KOPT-K1 (cell line): ENCODE measurements at regions not wholly inside any gene's neighbourhood (a gene's known extent, or its start where the extent isn't known, plus 50 kb on each side); places are given as distances from the start of the nearest gene placed in this dataset.
"Not testable (repeated sequence)": the region's sequence is repeated elsewhere in the genome, so short reads cannot be mapped to it uniquely, and the experiment has no call there.

Experiments
- H3K27ac ChIP-seq: fragments of 200-600 bp; sonication (generic); 2 replicates; pipeline ENCODE4 v1.5.1; 2016; ENCODE audit warnings: antibody characterized with exemption, mild to moderate bottlenecking, low read depth, low read length; ENCODE audit not compliant: poor library complexity, severe bottlenecking
- H3K36me3 ChIP-seq: fragments of 200-600 bp; sonication (generic); 2 replicates; pipeline ENCODE4 v1.5.1; 2017; ENCODE audit warnings: antibody characterized with exemption, mild to moderate bottlenecking, low read length, moderate library complexity; ENCODE audit not compliant: insufficient read depth
- H3K9me3 ChIP-seq: fragments of 200-600 bp; sonication (generic); 2 replicates; pipeline ENCODE4 v1.5.1; 2017; ENCODE audit warnings: antibody characterized with exemption, low read length, mild to moderate bottlenecking; ENCODE audit not compliant: insufficient read depth, poor library complexity, severe bottlenecking

GRCh38 chr6:97465877-97466561, 183.0 kb upstream of the MMS22L start:
- H3K36me3 ChIP-seq, result no peaks in the 10 kb centered on the region
- H3K27ac ChIP-seq, result no peak overlapping the region
- no peaks in the 10 kb centered on the region for H3K9me3 ChIP-seq

DNA sequence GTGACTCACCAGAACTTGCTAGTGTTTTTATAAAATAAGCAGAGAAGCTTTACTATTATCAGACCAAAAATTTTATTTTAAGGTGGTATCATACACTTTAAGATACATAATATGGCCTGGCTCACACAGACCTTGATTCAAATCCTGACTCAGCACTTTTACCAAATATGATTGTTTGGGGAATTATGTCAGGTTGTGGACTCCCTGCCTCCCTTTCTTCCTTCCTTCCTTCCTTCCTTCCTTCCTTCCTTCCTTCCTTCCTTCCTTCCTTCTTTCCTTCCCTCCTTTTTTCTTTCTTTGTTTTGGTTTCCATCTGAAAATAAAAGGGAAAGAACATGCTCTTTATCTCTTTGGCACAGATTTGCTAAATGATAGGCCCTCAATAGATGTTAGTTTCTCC, 186.0 kb upstream of the MMS22L start:
- Histone ChIP-seq H3K36me3 (no peaks in the 10 kb centered on the region), H3K27ac (no peak overlapping the region), H3K9me3 (no peaks in the 10 kb centered on the region)

- Histone ChIP-seq H3K27ac (no peak overlapping the region), H3K36me3 (no peaks in the 10 kb centered on the region), H3K9me3 (no peaks in the 10 kb centered on the region)
These were observed 186.4 kb upstream of the MMS22L start for GRCh38 chr6:97469451-97469850.

DNA sequence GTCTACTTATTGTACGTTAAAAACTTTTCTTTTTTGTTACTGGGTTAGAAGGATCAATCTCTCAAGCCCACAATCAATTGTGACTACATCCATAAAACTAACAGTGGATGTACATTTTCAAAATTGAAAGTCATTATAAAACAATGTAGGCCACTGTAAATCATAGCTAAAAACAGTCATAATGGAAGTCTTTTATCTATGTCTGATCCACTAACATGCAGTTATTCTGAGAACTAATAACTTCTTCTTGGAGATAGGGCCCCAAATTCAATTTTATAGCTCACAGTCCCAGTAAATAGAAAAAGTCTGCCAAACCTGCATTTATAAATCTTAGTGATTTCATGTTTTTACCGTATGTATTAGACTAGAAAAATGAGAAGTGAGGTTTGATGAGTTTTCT, 187.3 kb upstream of the MMS22L start:
- no peak overlapping the region for H3K27ac ChIP-seq
- no peaks in the 10 kb centered on the region for H3K36me3 ChIP-seq
- H3K9me3 ChIP-seq, result no peaks in the 10 kb centered on the region

DNA sequence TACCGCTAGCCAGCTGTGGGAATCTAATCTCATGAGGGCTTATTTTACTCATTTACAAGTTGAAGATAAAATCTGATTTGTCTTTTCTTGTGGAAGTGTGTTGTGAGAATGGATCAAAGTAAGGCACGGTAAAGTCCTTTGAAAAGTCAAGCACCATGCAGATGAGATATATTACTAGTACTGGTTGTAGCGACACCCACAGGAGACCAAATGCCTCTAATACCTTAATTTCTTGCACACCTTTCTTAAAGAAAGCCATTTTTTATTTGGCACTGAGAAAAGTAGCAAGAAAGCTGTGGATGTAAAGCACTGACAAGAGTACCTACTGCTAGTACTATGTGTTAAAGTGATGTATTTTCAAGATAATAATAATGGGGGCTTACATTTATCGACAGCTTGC, 191.0 kb upstream of the MMS22L start:
- Histone ChIP-seq H3K27ac (no peak overlapping the region), H3K9me3 (no peaks in the 10 kb centered on the region), H3K36me3 (no peaks in the 10 kb centered on the region)

- no peak overlapping the region for H3K27ac ChIP-seq
- no peaks in the 10 kb centered on the region for H3K36me3 ChIP-seq
- no peaks in the 10 kb centered on the region for H3K9me3 ChIP-seq
These were observed 214.8 kb upstream of the MMS22L start for GRCh38 chr6:97497713-97498331.

GRCh38 chr6:97501853-97502252, 218.8 kb upstream of the MMS22L start:
- Histone ChIP-seq H3K36me3 (no peaks in the 10 kb centered on the region), H3K9me3 (no peaks in the 10 kb centered on the region), H3K27ac (no peak overlapping the region)

- Histone ChIP-seq H3K9me3 (no peaks in the 10 kb centered on the region), H3K36me3 (no peaks in the 10 kb centered on the region), H3K27ac (no peak overlapping the region)
These were observed 225.6 kb upstream of the MMS22L start for GRCh38 chr6:97508646-97509045.

DNA sequence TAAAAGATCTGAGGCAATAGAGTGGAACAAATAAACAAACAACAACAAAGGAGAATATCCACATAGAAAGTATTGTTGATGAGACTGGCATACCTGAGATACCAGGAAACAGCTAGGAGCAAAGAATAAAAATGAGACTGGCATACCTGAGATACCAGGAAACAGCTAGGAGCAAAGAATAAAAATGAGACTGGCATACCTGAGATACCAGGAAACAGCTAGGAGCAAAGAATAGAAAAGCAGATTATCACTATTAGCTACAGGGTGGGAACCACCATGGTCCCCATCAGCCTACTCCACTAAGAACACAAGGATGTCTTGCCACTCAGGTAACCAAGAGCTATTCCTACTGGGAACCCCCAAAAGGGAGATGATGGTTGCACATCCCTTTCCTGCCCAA, 230.2 kb upstream of the MMS22L start:
- H3K36me3 ChIP-seq, H3K27ac ChIP-seq, H3K9me3 ChIP-seq: not testable (repeated sequence)

DNA sequence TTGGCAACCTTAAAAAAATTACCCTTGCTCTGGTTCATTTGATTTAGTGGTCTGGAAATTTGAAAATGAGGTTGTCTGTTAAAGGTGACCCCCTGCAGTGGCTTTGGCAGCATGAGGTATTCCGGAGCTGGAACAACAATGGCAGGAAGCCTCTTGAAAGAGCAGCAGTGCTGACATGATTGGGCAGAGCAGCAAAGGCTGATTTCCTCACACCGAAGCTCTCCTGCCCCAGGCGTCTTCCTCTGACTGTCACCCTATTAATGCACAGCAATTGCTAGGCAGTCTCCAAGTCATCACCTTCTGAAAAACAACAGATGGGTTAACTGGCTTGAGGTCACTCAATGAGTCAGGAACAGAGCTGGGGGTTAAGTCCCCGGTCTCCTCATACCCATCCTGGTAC, 241.8 kb upstream of the MMS22L start:
- H3K36me3 ChIP-seq, result no peaks in the 10 kb centered on the region

DNA sequence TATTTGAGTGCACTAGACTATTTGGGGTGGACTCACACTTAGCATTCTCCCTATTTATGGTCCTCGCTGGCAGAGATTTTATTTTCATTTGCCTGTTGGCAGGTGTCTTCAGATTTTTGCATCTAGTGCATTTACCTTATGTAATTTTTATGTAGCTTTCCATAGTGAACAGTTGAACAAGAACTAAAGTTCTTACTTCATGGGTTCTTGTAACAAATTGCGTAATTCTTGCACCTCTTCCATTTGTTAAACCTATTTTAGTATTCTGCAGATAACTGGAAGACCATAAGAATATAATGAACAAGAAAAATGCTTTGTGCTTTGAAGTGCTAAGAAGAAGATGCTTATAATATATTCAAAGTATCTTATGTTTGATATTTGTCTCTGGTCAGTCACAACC, 252.8 kb upstream of the MMS22L start:
- H3K36me3 ChIP-seq, result no peaks in the 10 kb centered on the region
- H3K9me3 ChIP-seq, result no peaks in the 10 kb centered on the region
- no peak overlapping the region for H3K27ac ChIP-seq

More for the DNA sequence above, 241.8 kb upstream of the MMS22L start:
- Histone ChIP-seq H3K9me3 (no peaks in the 10 kb centered on the region), H3K27ac (no peak overlapping the region)

- H3K36me3 ChIP-seq, result no peaks in the 10 kb centered on the region
- no peak overlapping the region for H3K27ac ChIP-seq
- H3K9me3 ChIP-seq, result no peaks in the 10 kb centered on the region
These were observed 265.3 kb upstream of the MMS22L start for GRCh38 chr6:97548354-97548753.

GRCh38 chr6:97557355-97557754, 274.3 kb upstream of the MMS22L start:
- no peaks in the 10 kb centered on the region for H3K36me3 ChIP-seq
- H3K9me3 ChIP-seq, result no peaks in the 10 kb centered on the region
- no peak overlapping the region for H3K27ac ChIP-seq

DNA sequence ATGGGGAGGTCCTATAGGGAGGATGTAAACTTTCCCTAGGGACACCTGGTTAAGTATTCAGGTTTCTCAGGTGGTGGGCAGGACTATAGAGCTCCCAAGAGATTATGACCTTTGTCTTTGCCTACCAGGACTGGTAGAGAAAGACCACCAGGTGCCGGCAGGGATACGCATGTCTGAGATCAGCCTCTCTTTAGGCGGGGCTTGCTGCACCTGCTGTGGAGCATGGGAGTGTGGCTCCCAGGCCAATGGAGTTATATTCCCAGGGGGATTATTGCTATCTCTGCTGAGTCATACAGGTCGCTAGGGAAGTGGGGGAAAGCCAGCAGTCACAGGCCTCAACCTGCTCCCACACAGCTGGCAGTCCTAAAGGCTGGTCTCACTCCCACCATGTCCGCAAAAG, 280.5 kb upstream of the MMS22L start:
- Histone ChIP-seq H3K36me3 (no peaks in the 10 kb centered on the region), H3K27ac (no peak overlapping the region), H3K9me3 (no peaks in the 10 kb centered on the region)

GRCh38 chr6:97572943-97573342, 289.9 kb upstream of the MMS22L start:
- Histone ChIP-seq H3K36me3 (no peaks in the 10 kb centered on the region), H3K9me3 (no peaks in the 10 kb centered on the region), H3K27ac (no peak overlapping the region)

- Histone ChIP-seq H3K9me3 (no peaks in the 10 kb centered on the region), H3K36me3 (no peaks in the 10 kb centered on the region), H3K27ac (no peak overlapping the region)
These were observed 303.3 kb upstream of the MMS22L start for GRCh38 chr6:97586344-97586743.
